MM.1S (cell line): ENCODE measurements at regions not wholly inside any gene's neighbourhood (a gene's known extent, or its start where the extent isn't known, plus 50 kb on each side); places are given as distances from the start of the nearest gene placed in this dataset.

ENCODE experiments used
- CTCF ChIP-seq: fragments of 300-600 bp; sonication (generic); IDR thresholded peaks from 2 replicates; pipeline ENCODE4 v1.5.1; 2016; ENCODE audit warnings: antibody characterized with exemption, low read length, mixed read lengths
- EZH2 ChIP-seq: fragments of 300-600 bp; sonication (generic); optimal IDR thresholded peaks from 2 replicates; pipeline ENCODE3; 2017; ENCODE audit warnings: low read depth, mild to moderate bottlenecking, antibody characterized with exemption, low read length, mixed read lengths

GRCh38 chr18:44556296-44556695 is 124.4 kb upstream of the SETBP1 start:
- TF ChIP-seq CTCF = no peak
- no peak for TF ChIP-seq EZH2
